H1 (cell line): ENCODE measurements at regions not wholly inside any gene's neighbourhood (a gene's known extent, or its start where the extent isn't known, plus 50 kb on each side); places are given as distances from the start of the nearest gene placed in this dataset.

Experiments
- CTCF ChIP-seq, 3 experiments: IDR thresholded peaks; 1 replicate in 2 of 3; 2 replicates in 1 of 3; pipeline versions ENCODE4 v1.5.1 to v1.6.1; 2011; ENCODE audit warnings: low read length in 3 of 3, mild to moderate bottlenecking in 3 of 3, inconsistent platforms in 2 of 3, low read depth in 1 of 3, moderate library complexity in 1 of 3; ENCODE audit not compliant: insufficient read depth in 1 of 3; ENCODE audit errors: control extremely low read depth in 1 of 3
- EP300 ChIP-seq, 2 experiments: IDR thresholded peaks; 1 replicate in 1 of 2; 2 replicates in 1 of 2; pipeline ENCODE4 v1.6.1; 2011 to 2012; ENCODE audit warnings: low read depth in 2 of 2, low read length in 2 of 2, mild to moderate bottlenecking in 2 of 2, borderline replicate concordance in 1 of 2, inconsistent platforms in 1 of 2, moderate library complexity in 1 of 2
- GABPA ChIP-seq: IDR thresholded peaks from 2 replicates; pipeline ENCODE4 v1.6.1; 2011; ENCODE audit warnings: mild to moderate bottlenecking, low read length, moderate library complexity, borderline replicate concordance; ENCODE audit not compliant: insufficient read depth
- JUN ChIP-seq: IDR thresholded peaks from 2 replicates; pipeline ENCODE4 v1.6.1; 2011; ENCODE audit warnings: low read depth, mild to moderate bottlenecking, improper control_type of control experiment, low read length
- JUND ChIP-seq: IDR thresholded peaks from 2 replicates; pipeline ENCODE4 v1.6.1; 2011; ENCODE audit warnings: mild to moderate bottlenecking, improper control_type of control experiment, low read length
- MAX ChIP-seq: IDR thresholded peaks from 2 replicates; pipeline ENCODE4 v1.6.1; 2012; ENCODE audit warnings: inconsistent platforms
- NANOG ChIP-seq: IDR thresholded peaks from 2 replicates; pipeline ENCODE4 v1.6.1; 2011; ENCODE audit warnings: low read length, low read depth, mild to moderate bottlenecking, inconsistent platforms; ENCODE audit not compliant: insufficient read depth, poor library complexity, severe bottlenecking
- POLR2A ChIP-seq, 2 experiments: IDR thresholded peaks; 1 replicate in 1 of 2; 2 replicates in 1 of 2; pipeline ENCODE4 v1.6.1; 2011; ENCODE audit warnings: low read depth in 2 of 2, low read length in 2 of 2, mild to moderate bottlenecking in 2 of 2; ENCODE audit errors: control extremely low read depth in 1 of 2
- RFX5 ChIP-seq: IDR thresholded peaks from 2 replicates; pipeline ENCODE4 v1.6.1; 2011; ENCODE audit warnings: low read depth, low read length, improper control_type of control experiment, borderline replicate concordance
- SIX5 ChIP-seq: IDR thresholded peaks from 2 replicates; pipeline ENCODE4 v1.6.1; 2011; ENCODE audit warnings: mild to moderate bottlenecking, low read depth, low read length
- TAF7 ChIP-seq: optimal IDR thresholded peaks from 2 replicates; pipeline ENCODE3; 2011; ENCODE audit warnings: low read depth, mild to moderate bottlenecking, inconsistent platforms, low read length, moderate library complexity, borderline replicate concordance
- TF ChIP-seq, protein P1 (sequence below): IDR thresholded peaks from 2 replicates; pipeline ENCODE4 v1.6.1; 2011; ENCODE audit warnings: low read length, improper control_type of control experiment

DNA sequence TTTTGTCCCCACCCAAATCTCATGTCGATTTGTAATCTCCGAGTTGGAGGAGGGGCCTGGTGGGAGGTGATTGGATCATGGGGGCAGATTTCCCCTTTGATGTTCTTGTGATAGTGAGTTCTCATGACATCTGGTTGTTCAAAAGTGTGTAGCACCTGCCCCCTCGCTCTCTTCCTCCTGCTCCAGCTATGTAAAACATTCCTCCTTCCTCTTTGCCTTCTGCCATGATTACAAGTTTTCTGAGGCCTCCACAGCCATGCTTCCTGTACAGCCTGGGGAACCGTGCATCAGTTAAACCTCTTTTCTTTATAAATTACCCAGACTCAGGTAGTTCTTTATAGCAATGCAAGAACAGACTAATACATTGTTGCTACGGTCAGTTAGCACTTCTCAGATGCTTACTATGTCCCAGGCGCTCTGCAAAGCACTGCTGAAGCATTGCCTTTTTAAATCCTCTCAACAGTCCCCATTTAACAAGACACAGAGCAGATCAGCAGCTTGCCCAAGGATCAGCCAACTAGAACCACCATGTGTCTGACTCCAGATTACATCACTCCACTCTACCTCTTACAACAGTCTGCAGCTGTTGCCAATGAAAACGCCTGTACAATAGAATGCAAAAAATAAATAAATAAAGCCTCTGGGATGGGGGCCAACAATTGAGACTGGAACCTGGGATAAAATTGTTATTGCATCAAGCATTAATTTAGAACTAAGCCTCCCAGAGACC, 52.4 kb upstream of the USP1 start:
- no peak for TF ChIP-seq CTCF (IDR thresholded peaks at IDR 0.05; ENCODE audit: control extremely low read depth in 1 of 3, insufficient read depth in 1 of 3, low read depth in 1 of 3, low read length in 3 of 3)
- no peak for TF ChIP-seq RFX5
- no peak for TF ChIP-seq POLR2A (IDR thresholded peaks at IDR 0.05; ENCODE audit: control extremely low read depth in 1 of 2, low read depth in 2 of 2, low read length in 2 of 2)
- no peak for TF ChIP-seq NANOG
- TF ChIP-seq JUND = no peak
- no peak for TF ChIP-seq JUN
- no peak for TF ChIP-seq MAX
- no peak for TF ChIP-seq EP300 (IDR thresholded peaks at IDR 0.05; ENCODE audit: borderline replicate concordance in 1 of 2, low read depth in 2 of 2, low read length in 2 of 2)
- TF ChIP-seq, protein P1, sequence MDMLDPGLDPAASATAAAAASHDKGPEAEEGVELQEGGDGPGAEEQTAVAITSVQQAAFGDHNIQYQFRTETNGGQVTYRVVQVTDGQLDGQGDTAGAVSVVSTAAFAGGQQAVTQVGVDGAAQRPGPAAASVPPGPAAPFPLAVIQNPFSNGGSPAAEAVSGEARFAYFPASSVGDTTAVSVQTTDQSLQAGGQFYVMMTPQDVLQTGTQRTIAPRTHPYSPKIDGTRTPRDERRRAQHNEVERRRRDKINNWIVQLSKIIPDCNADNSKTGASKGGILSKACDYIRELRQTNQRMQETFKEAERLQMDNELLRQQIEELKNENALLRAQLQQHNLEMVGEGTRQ = no peak
- no peak for TF ChIP-seq TAF7
- no peak for TF ChIP-seq SIX5
- TF ChIP-seq GABPA = no peak
